ENCODE measurements at regions not wholly inside any gene's neighbourhood (a gene's known extent, or its start where the extent isn't known, plus 50 kb on each side); places are given as distances from the start of the nearest gene placed in this dataset.

GRCh38 chr11:101182467-101182866, 52.9 kb upstream of the PGR start:
- intact Hi-C loops (cut with micrococcal nuclease) (no loop called here), dilution Hi-C loops (cut with MboI; ENCODE audit: extremely low pct_ligation_motif_present, low sequenced_read_pairs) (no loop called here)
- Histone ChIP-seq H4K20me1 (replicated peaks; ENCODE audit: control insufficient read depth, extremely low read depth, insufficient read depth, low read length) (no peaks in the 10 kb centered on the region), H3K27me3 (ENCODE audit: control insufficient read depth in 2 of 2, insufficient read depth in 2 of 2, low read length in 2 of 2) (no peaks in the 10 kb centered on the region), H3K4me3 (replicated peaks in 1 of 3; ENCODE audit: insufficient read depth in 1 of 3, low read depth in 1 of 3, low read length in 3 of 3) (no peak overlapping the region), H2AFZ (ENCODE audit: low read depth, low read length) (no peak overlapping the region), H3K9me3 (replicated peaks; ENCODE audit: control insufficient read depth, insufficient read depth, low read length) (no peaks in the 10 kb centered on the region), H3K9ac (replicated peaks; ENCODE audit: extremely low read depth, insufficient read depth, low read length) (no peak overlapping the region), H3K4me1 (ENCODE audit: control insufficient read depth, extremely low read depth, insufficient read depth, low read length) (no peaks in the 10 kb centered on the region), H3K4me2 (ENCODE audit: insufficient read depth, low read length) (no peak overlapping the region), H3K79me2 (ENCODE audit: control insufficient read depth, insufficient read depth, low read length) (no peaks in the 10 kb centered on the region), H3K27ac (ENCODE audit: insufficient read depth, low read depth, low read length) (no peak overlapping the region), H3K9me1 (replicated peaks; ENCODE audit: control insufficient read depth, extremely low read depth, insufficient read depth, low read length) (no peaks in the 10 kb centered on the region), H3K36me3 (ENCODE audit: control insufficient read depth in 2 of 2, extremely low read depth in 1 of 2, insufficient read depth in 2 of 2, low read length in 2 of 2) (no peaks in the 10 kb centered on the region)
- CTCF ChIA-PET, result no interaction called here
- POLR2A ChIA-PET, result no interaction called here
- FAIRE-seq (no peak), DNase-seq (ENCODE audit: low read depth, low spot score) (no peak)
- TF ChIP-seq POLR2A (IDR thresholded peaks at IDR 0.05; ENCODE audit: low read depth, low read length) (no peak), MYC (IDR thresholded peaks at IDR 0.05; ENCODE audit: low read depth, low read length) (no peak), JUN (IDR thresholded peaks at IDR 0.05; ENCODE audit: borderline replicate concordance, insufficient read depth, insufficient read length, low read depth) (no peak), MAX (IDR thresholded peaks at IDR 0.05; ENCODE audit: insufficient read depth, insufficient read length) (no peak), FOS (IDR thresholded peaks at IDR 0.05; ENCODE audit: borderline replicate concordance, insufficient read depth, low read length) (no peak), POLR2AphosphoS5 (IDR thresholded peaks at IDR 0.05; ENCODE audit: insufficient read depth, low read depth, low read length) (no peak), EZH2 (IDR thresholded peaks at IDR 0.05; ENCODE audit: borderline replicate concordance, low read depth, low read length, severe bottlenecking) (no peak), GATA2 (IDR thresholded peaks at IDR 0.05; ENCODE audit: insufficient read depth, insufficient read length, low read depth, low read length) (no peak), CTCF (IDR thresholded peaks at IDR 0.05; ENCODE audit: extremely low read depth in 1 of 2, insufficient read depth in 1 of 2, low read depth in 1 of 2, low read length in 2 of 2) (no peak)
- BruUV-seq (replicated peaks), result no TSS peak
